ENCODE measurements at regions not wholly inside any gene's neighbourhood (a gene's known extent, or its start where the extent isn't known, plus 50 kb on each side); places are given as distances from the start of the nearest gene placed in this dataset.
"Not testable (repeated sequence)": the region's sequence is repeated elsewhere in the genome, so short reads cannot be mapped to it uniquely, and the experiment has no call there.

DNA sequence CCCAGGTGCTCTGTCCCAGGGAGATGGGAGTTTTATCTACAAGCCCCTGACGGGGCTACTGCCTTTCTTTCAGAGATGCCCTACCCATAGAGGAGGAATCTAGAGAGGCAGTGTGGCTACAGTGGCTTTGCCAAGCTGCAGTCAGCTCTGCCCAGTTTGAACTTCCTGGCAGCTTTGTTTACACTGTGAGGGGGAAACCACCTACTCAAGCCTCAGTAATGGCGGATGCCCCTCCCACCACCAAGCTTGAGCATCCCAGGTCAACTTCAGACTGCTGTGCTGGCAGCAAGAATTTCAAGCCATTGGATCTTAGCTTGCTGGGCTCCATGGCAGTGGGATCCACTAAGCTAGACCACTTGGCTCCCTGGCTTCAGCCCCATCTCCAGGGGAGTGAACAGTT is 53.1 kb upstream of the TMEM252 start:
- Mint-ChIP-seq H3K27me3 (peaks cover 0 to 28% (median 16%) of the 10 kb centered on the region in 5 donors), H3K9me3 (peaks cover 0 to 24% (median 9%) of the 10 kb centered on the region in 9 donors), H3K36me3 (peaks cover 0 to 14% (median 3%) of the 10 kb centered on the region in 3 donors)
- ATAC-seq, H3K4me3 Mint-ChIP-seq, H3K4me1 Mint-ChIP-seq, POLR2A ChIA-PET, H3K27ac Mint-ChIP-seq, DNase-seq: not testable (repeated sequence)

DNA sequence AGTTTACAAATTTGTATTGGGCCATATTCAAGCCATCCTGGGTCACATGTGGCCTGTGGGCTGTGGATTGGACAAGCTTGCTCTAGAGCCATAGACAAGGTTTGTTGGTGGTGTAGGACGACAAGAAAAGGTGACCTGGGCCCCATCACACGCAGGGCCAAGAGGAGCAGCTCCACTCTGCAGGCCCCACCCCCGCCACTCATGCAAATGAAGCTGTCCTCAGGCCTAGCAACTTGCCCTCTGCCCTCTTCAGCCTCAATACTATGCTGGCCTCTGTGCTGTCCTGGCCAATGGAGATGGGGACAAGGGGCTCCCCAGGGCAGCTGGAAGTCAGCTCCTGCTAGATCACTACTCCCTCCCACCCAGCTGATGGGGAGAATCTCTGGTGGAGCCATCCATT is 55.2 kb upstream of the TMEM252 start:
- Mint-ChIP-seq H3K4me1 (peaks cover 0 to 9% (median 0%) of the 10 kb centered on the region in 4 donors), H3K9me3 (peaks cover 0 to 17% (median 9%) of the 10 kb centered on the region in 9 donors), H3K27me3 (peaks cover 3 to 44% (median 26%) of the 10 kb centered on the region in 5 donors), H3K27ac (no peak overlapping the region), H3K4me3 (no peak overlapping the region), H3K36me3 (peaks cover 0 to 12% (median 3%) of the 10 kb centered on the region in 3 donors)
- no peak for ATAC-seq
- no peak for DNase-seq
- POLR2A ChIA-PET: no interaction called here

DNA sequence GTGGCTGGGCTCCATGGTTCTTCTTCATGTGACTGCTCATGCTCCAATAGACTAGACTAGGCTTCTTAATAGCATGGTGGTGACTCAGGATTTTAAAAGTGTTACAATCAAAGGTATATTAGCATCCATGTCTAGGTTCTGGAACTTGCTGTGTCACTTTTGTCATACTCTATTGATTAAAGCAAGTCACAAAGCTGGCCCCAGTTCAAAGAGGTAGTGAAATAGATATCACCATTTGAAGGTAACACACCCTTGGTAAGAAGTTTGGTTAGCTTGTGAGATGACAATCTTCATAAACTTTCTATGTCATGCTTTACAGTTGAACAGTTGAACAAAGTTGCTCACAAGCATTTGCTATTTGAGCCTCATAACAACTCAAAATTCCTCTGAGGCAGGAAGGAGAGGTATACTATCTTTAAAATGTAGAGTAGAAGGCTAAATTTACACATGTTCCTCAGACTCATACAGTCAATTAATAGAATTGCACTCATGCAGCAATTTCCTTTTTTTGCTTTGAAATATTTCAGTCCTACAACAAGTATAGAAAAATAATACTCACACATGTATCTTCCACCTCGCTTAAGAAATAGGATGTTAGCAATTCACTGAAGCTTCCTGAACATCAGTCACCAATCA is 56.8 kb upstream of the TMEM252 start:
- Mint-ChIP-seq H3K27ac (peak overlapping the region in 1 of 10 donors; percentile 20), H3K27me3 (peaks cover 6 to 45% (median 25%) of the 10 kb centered on the region in 5 donors), H3K4me1 (peaks cover 0 to 9% (median 0%) of the 10 kb centered on the region in 4 donors), H3K36me3 (peaks cover 0 to 4% (median 3%) of the 10 kb centered on the region in 3 donors), H3K4me3 (no peak overlapping the region), H3K9me3 (peaks cover 0 to 12% (median 8%) of the 10 kb centered on the region in 9 donors)
- DNase-seq (no peak), ATAC-seq (no peak)
- POLR2A ChIA-PET: no interaction called here

- peaks cover 12 to 55% (median 32%) of the 10 kb centered on the region in 5 donors for H3K27me3 Mint-ChIP-seq
- peaks cover 0 to 7% (median 3%) of the 10 kb centered on the region in 9 donors for H3K9me3 Mint-ChIP-seq
- peaks cover 0 to 4% (median 3%) of the 10 kb centered on the region in 3 donors for H3K36me3 Mint-ChIP-seq
- H3K4me3 Mint-ChIP-seq: no peak overlapping the region
- DNase-seq (no peak), ATAC-seq (no peak)
- H3K27ac Mint-ChIP-seq: no peak overlapping the region
- POLR2A ChIA-PET: no interaction called here
- peaks cover 0 to 9% (median 0%) of the 10 kb centered on the region in 4 donors for H3K4me1 Mint-ChIP-seq
Measured at GRCh38 chr9:68599826-68600225, 59.1 kb upstream of the TMEM252 start.

DNA sequence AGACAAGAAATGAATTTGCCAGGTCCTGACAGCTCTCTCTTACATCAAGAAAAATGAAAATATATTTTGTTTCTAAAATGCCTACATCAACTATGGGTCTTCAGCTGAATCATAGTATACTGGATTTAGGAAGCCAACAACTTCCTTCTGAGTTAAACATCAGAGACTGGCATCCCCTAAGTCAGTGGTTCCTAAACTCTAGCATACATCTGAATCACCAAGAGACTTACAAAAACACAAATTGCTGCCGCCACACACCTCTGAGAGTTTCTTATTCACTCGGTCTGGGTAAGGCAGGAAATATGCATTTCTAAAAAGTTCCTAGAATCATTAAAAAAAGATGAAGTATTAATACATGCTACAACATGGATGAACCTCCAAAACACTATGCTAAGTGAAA is 60.4 kb upstream of the TMEM252 start:
- Mint-ChIP-seq H3K9me3 (peaks cover 0 to 2% (median 0%) of the 10 kb centered on the region in 9 donors), H3K27ac (no peak overlapping the region), H3K4me1 (peaks cover 0 to 9% (median 0%) of the 10 kb centered on the region in 4 donors), H3K36me3 (no peaks in the 10 kb centered on the region), H3K27me3 (peaks cover 12 to 45% (median 24%) of the 10 kb centered on the region in 5 donors), H3K4me3 (no peak overlapping the region)
- POLR2A ChIA-PET: no interaction called here
- DNase-seq (no peak), ATAC-seq (no peak)

- Mint-ChIP-seq H3K27ac (no peak overlapping the region), H3K4me3 (no peak overlapping the region), H3K4me1 (no peaks in the 10 kb centered on the region), H3K9me3 (no peaks in the 10 kb centered on the region), H3K36me3 (no peaks in the 10 kb centered on the region), H3K27me3 (peaks cover 16 to 50% (median 24%) of the 10 kb centered on the region in 5 donors)
- POLR2A ChIA-PET: no interaction called here
- ATAC-seq (no peak), DNase-seq (no peak)
Measured at GRCh38 chr9:68603371-68603770, 62.7 kb upstream of the TMEM252 start.

GRCh38 chr9:68608763-68609162 is 68.1 kb upstream of the TMEM252 start:
- POLR2A ChIA-PET: no interaction called here
- ATAC-seq (no peak), DNase-seq (no peak)
- Mint-ChIP-seq H3K27me3 (peaks cover 5 to 14% (median 8%) of the 10 kb centered on the region in 5 donors), H3K27ac (no peak overlapping the region), H3K4me1 (no peaks in the 10 kb centered on the region), H3K4me3 (no peak overlapping the region), H3K36me3 (no peaks in the 10 kb centered on the region), H3K9me3 (no peaks in the 10 kb centered on the region)

- no peak overlapping the region for H3K4me3 Mint-ChIP-seq
- DNase-seq: no peak
- H3K4me1 Mint-ChIP-seq: no peaks in the 10 kb centered on the region
- peaks cover 2 to 13% (median 7%) of the 10 kb centered on the region in 5 donors for H3K27me3 Mint-ChIP-seq
- peaks cover 0 to 8% (median under 1%) of the 10 kb centered on the region in 9 donors for H3K9me3 Mint-ChIP-seq
- H3K27ac Mint-ChIP-seq: no peak overlapping the region
- peaks cover 0 to 5% (median 0%) of the 10 kb centered on the region in 3 donors for H3K36me3 Mint-ChIP-seq
- POLR2A ChIA-PET: no interaction called here
- ATAC-seq: no peak
Measured at GRCh38 chr9:68609901-68610415, 69.3 kb upstream of the TMEM252 start.

GRCh38 chr9:68614121-68614520 is 73.4 kb upstream of the TMEM252 start:
- DNase-seq (no peak), ATAC-seq (no peak)
- POLR2A ChIA-PET: interaction anchor here (0.7 kb wide), 1 partner anchor 9 kb away, joined by 3 read pairs; no protein-coding TSS in a partner anchor
- no peak overlapping the region for H3K4me3 Mint-ChIP-seq
- H3K9me3 Mint-ChIP-seq: peaks cover 0 to 19% (median 2%) of the 10 kb centered on the region in 9 donors
- H3K4me1 Mint-ChIP-seq: no peaks in the 10 kb centered on the region
- H3K27ac Mint-ChIP-seq: no peak overlapping the region
- H3K27me3 Mint-ChIP-seq: peaks cover 0 to 15% (median 8%) of the 10 kb centered on the region in 5 donors
- H3K36me3 Mint-ChIP-seq: peaks cover 0 to 10% (median 0%) of the 10 kb centered on the region in 3 donors

- not testable (repeated sequence) for ATAC-seq, H3K4me3 Mint-ChIP-seq, H3K4me1 Mint-ChIP-seq, DNase-seq, H3K27ac Mint-ChIP-seq
- Mint-ChIP-seq H3K9me3 (peaks cover 0 to 19% (median 2%) of the 10 kb centered on the region in 9 donors), H3K27me3 (peaks cover 3 to 22% (median 8%) of the 10 kb centered on the region in 5 donors), H3K36me3 (peaks cover 0 to 10% (median 0%) of the 10 kb centered on the region in 3 donors)
- POLR2A ChIA-PET: interaction anchor here (0.6 kb wide), 1 partner anchor 33 kb away, joined by 5 read pairs; no protein-coding TSS in a partner anchor
Measured at GRCh38 chr9:68617011-68617410, 76.3 kb upstream of the TMEM252 start.

DNA sequence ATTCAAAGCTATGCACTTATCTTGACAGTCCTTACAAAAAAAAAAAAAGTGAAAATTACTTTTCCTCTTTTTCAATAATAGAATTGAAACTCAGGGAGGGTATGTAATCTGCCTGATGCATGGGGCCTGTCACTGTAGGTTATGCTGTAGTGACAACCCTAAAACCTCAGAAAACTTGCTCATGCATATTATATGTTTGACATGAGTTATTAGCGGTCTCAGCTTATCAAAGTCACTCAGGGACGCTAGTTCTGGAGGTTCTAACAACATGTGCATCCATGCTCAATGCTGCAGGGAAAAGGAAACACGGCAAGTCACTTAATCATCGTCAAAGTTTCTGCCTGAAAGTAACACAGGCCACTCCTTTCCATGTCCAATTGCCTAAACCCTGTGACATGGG is 78.4 kb upstream of the TMEM252 start:
- H3K36me3 Mint-ChIP-seq: peaks cover 0 to 8% (median 0%) of the 10 kb centered on the region in 3 donors
- POLR2A ChIA-PET: interaction anchor here (0.7 kb wide), 1 partner anchor 32 kb away, joined by 3 read pairs; no protein-coding TSS in a partner anchor
- no peak for ATAC-seq
- H3K4me1 Mint-ChIP-seq: no peaks in the 10 kb centered on the region
- no peak for DNase-seq
- H3K4me3 Mint-ChIP-seq: no peak overlapping the region
- no peak overlapping the region for H3K27ac Mint-ChIP-seq
- peaks cover 3 to 33% (median 14%) of the 10 kb centered on the region in 5 donors for H3K27me3 Mint-ChIP-seq
- peaks cover 0 to 16% (median 2%) of the 10 kb centered on the region in 9 donors for H3K9me3 Mint-ChIP-seq

DNA sequence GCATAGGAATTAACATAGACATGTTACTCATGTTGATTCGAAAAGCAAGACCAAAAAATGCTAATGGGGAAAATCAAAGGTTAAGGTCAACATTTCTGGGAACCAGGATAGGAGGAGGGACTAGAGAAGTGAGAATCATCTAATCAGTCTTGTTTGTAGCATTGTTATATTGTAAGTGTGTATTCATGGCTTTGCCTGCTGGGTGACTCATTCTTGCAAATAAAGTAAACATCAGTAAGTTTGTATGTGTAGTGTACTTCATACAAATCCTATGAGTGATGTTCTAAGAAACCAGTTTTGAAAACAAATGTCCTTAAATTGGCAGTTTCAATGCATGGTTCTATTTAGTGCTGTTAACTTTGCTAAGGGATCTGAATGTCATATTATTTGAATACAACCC is 79.0 kb upstream of the TMEM252 start:
- ATAC-seq (no peak), DNase-seq (no peak)
- H3K36me3 Mint-ChIP-seq: peaks cover 0 to 5% (median 0%) of the 10 kb centered on the region in 3 donors

GRCh38 chr9:68625559-68625958 is 79.5 kb upstream of the PIP5K1B start:
- Mint-ChIP-seq H3K9me3 (no peaks in the 10 kb centered on the region), H3K4me3 (no peak overlapping the region), H3K36me3 (no peaks in the 10 kb centered on the region), H3K27me3 (peaks cover 5 to 11% (median 9%) of the 10 kb centered on the region in 5 donors), H3K4me1 (no peaks in the 10 kb centered on the region), H3K27ac (no peak overlapping the region)
- no peak for DNase-seq
- POLR2A ChIA-PET: no interaction called here
- ATAC-seq: no peak

More for the DNA sequence above, 79.0 kb upstream of the TMEM252 start:
- Mint-ChIP-seq H3K27me3 (peaks cover 5 to 33% (median 14%) of the 10 kb centered on the region in 5 donors), H3K27ac (no peak overlapping the region), H3K4me1 (no peaks in the 10 kb centered on the region), H3K4me3 (no peak overlapping the region), H3K9me3 (peaks cover 0 to 12% (median 0%) of the 10 kb centered on the region in 9 donors)
- POLR2A ChIA-PET: interaction anchor here (0.7 kb wide), 1 partner anchor 33 kb away, joined by 3 read pairs; no protein-coding TSS in a partner anchor
